ENCODE measurements at regions not wholly inside any gene's neighbourhood (a gene's known extent, or its start where the extent isn't known, plus 50 kb on each side); places are given as distances from the start of the nearest gene placed in this dataset.

DNA sequence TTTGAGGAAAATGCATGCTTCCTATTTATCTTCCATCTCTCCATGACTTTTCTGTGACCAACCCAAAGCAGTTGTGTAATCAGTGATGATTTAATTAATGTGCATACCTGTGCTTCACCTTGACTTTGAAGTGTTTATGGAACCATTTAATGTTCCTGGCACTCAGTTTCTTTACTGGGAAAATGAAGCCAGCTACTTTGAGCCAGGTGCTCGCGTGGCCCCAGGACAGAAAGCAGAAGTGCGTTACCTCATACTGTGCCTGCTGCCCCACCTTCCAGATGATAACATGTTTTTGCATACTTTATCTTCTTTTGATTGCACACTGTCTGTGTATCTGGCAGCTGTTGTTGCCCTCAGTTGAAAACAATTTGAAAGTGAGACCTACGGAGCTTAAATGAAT lies 61.3 kb downstream of the PMAIP1 start:
- TF ChIP-seq CTCF (IDR thresholded peaks at IDR 0.05) (no peak), GATA2 (CRISPR knock-in tag; IDR thresholded peaks at IDR 0.05) (no peak), EZH2phosphoT487 (IDR thresholded peaks at IDR 0.05; ENCODE audit: borderline replicate concordance, low read depth) (no peak), POLR2AphosphoS5 (IDR thresholded peaks at IDR 0.05; ENCODE audit: low read depth, low read length) (no peak), TAF1 (IDR thresholded peaks at IDR 0.05; ENCODE audit: borderline replicate concordance, low read depth, low read length) (no peak), EP300 (IDR thresholded peaks at IDR 0.05; ENCODE audit: borderline replicate concordance in 1 of 2, low read depth in 1 of 2, low read length in 1 of 2) (no peak), TCF12 (IDR thresholded peaks at IDR 0.05) (no peak), RAD21 (IDR thresholded peaks at IDR 0.05; ENCODE audit: low read length) (no peak), GABPA (IDR thresholded peaks at IDR 0.05; ENCODE audit: low read depth) (no peak)
- TF ChIP-seq, protein P1, sequence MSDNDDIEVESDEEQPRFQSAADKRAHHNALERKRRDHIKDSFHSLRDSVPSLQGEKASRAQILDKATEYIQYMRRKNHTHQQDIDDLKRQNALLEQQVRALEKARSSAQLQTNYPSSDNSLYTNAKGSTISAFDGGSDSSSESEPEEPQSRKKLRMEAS (IDR thresholded peaks at IDR 0.05; ENCODE audit: low read depth) = no peak
